ENCODE measurements at regions not wholly inside any gene's neighbourhood (a gene's known extent, or its start where the extent isn't known, plus 50 kb on each side); places are given as distances from the start of the nearest gene placed in this dataset.

DNA sequence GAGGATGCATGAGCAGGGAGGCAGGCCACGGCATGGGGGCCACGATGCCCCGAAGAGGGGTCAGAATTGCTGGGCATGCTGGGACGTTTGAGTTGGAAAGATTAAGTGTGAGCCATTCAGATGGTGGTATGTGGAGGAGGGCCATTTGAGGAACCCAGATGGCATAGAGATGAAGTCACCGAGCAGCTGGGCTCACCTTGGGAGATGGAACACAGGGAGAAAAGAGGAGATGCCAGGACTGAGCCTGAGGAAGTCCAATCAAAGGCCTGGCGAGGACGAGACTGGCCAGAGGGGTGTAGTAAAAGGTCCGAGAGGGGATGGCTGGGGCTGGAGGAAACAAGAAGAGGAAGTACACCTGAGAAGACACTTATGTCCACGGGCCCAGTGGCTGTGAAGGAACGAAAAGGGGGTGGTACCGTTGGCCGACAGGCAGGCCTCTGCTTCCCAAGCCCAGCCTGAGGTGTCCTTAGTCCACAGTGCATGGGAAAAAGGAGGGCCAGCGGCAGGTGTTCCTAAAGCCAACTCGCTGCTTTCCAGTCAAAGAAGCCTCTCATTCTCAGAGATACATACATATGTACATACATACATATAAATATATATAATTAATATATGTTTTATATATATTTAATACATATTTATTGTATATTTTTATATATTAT lies 54.6 kb upstream of the CLCN4 start:
- Histone ChIP-seq H3K27me3 (ENCODE audit: control insufficient read depth, insufficient read depth, low read length) (no peaks in the 10 kb centered on the region), H3K9ac (no peak overlapping the region), H2AFZ (no peak overlapping the region), H3K4me3 (ENCODE audit: low read depth, low read length) (no peak overlapping the region), H3K79me2 (no peaks in the 10 kb centered on the region), H3K9me3 (ENCODE audit: control insufficient read depth, low read length) (no peaks in the 10 kb centered on the region), H3K27ac (no peak overlapping the region), H3K36me3 (ENCODE audit: control insufficient read depth, insufficient read depth, low read length) (no peaks in the 10 kb centered on the region), H3K4me2 (ENCODE audit: low read length) (no peak overlapping the region), H3K4me1 (no peaks in the 10 kb centered on the region)
- TF ChIP-seq, protein P1, sequence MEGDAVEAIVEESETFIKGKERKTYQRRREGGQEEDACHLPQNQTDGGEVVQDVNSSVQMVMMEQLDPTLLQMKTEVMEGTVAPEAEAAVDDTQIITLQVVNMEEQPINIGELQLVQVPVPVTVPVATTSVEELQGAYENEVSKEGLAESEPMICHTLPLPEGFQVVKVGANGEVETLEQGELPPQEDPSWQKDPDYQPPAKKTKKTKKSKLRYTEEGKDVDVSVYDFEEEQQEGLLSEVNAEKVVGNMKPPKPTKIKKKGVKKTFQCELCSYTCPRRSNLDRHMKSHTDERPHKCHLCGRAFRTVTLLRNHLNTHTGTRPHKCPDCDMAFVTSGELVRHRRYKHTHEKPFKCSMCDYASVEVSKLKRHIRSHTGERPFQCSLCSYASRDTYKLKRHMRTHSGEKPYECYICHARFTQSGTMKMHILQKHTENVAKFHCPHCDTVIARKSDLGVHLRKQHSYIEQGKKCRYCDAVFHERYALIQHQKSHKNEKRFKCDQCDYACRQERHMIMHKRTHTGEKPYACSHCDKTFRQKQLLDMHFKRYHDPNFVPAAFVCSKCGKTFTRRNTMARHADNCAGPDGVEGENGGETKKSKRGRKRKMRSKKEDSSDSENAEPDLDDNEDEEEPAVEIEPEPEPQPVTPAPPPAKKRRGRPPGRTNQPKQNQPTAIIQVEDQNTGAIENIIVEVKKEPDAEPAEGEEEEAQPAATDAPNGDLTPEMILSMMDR (IDR thresholded peaks at IDR 0.05) = no peak

DNA sequence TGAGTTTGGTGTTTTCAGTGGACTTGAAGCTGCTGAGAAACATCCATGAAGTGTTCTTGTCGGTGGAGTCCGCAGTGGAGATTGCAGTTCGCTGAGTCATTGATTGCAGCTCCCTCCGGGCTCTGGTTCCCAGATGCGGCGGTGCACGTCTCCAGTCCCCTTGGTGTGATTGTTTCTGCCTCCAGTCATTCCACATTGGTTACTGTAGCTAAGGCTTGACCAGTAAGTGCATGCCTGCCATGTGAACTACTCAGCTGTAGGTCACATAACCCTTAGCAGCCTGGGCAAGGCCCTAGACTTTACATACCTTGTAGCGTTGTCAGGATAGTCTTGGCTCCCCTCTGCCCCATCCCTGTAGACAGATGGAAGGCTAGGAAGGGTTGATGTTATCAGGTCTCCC lies 53.8 kb upstream of the CLCN4 start:
- Histone ChIP-seq H3K79me2 (no peaks in the 10 kb centered on the region), H3K4me3 (ENCODE audit: low read depth, low read length) (no peak overlapping the region), H3K36me3 (ENCODE audit: control insufficient read depth, insufficient read depth, low read length) (no peaks in the 10 kb centered on the region), H3K9ac (no peak overlapping the region), H2AFZ (no peak overlapping the region), H3K9me3 (ENCODE audit: control insufficient read depth, low read length) (no peaks in the 10 kb centered on the region), H3K4me1 (no peaks in the 10 kb centered on the region), H3K4me2 (ENCODE audit: low read length) (no peak overlapping the region), H3K27me3 (ENCODE audit: control insufficient read depth, insufficient read depth, low read length) (no peaks in the 10 kb centered on the region), H3K27ac (no peak overlapping the region)
- TF ChIP-seq, protein P1 (IDR thresholded peaks at IDR 0.05) = no peak

DNA sequence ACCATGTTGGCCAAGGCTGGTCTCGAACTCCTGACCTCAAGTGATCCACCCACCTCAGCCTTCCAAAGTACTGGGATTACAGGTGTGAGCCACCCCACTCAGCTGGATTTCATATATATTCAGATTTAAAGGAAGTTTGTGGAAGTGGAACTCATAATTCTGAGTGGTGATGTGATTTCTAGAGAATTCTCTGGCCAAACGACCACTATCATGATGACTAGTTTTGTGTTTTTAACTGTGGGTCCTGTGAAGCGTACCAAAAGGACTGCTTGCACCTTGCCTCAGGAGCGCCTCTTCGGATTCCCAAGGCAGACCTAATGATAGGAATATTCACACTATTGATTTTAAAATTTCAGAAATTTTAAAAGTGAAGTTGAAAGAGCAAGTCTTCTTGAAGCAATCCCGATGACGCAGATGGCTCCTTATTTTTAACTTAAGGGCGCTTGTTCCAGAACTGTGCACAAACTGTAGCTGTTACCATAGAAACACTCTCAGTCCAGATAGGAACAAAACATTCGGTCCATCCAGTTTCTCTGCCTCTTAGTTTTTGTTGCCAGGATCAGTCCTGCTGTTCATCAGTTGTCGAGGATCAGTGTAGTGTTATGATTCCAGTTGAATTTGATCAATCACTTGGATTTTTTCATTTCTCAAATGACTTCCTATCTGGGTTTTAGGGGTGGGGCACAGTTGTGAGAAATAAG lies 51.7 kb upstream of the CLCN4 start:
- no peaks in the 10 kb centered on the region for H3K9me3 ChIP-seq (ENCODE audit: control insufficient read depth, low read length)
- H2AFZ ChIP-seq = no peak overlapping the region
- no peaks in the 10 kb centered on the region for H3K79me2 ChIP-seq
- no peak overlapping the region for H3K4me3 ChIP-seq (ENCODE audit: low read depth, low read length)
- H3K27me3 ChIP-seq (ENCODE audit: control insufficient read depth, insufficient read depth, low read length) = no peaks in the 10 kb centered on the region
- H3K4me1 ChIP-seq = no peaks in the 10 kb centered on the region
- H3K36me3 ChIP-seq (ENCODE audit: control insufficient read depth, insufficient read depth, low read length) = no peaks in the 10 kb centered on the region
- H3K4me2 ChIP-seq (ENCODE audit: low read length) = no peak overlapping the region
- H3K27ac ChIP-seq = no peak overlapping the region
- TF ChIP-seq, protein P1 (IDR thresholded peaks at IDR 0.05) = no peak
- H3K9ac ChIP-seq = no peak overlapping the region

DNA sequence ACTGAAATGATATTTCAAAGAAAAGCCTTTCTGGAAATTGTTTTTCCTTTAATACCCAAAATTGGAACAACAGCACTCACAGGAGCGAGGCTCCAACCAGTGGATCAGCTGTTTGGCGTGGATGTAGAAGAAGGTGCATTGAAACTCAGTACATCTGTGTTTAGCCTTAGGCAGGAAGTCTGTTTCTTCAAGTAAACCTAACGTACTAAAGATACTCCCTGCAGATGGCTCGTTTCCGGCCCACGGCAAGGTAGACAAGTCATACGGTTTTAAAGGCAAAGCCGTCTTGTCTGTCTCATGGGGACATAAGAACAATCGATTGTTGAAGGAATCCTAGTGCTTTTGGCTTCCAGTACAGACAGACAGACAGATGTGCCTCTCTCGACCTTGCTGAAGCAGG lies 50.0 kb upstream of the CLCN4 start:
- Histone ChIP-seq H3K27ac (no peak overlapping the region), H3K36me3 (ENCODE audit: control insufficient read depth, insufficient read depth, low read length) (no peaks in the 10 kb centered on the region), H3K79me2 (no peaks in the 10 kb centered on the region), H3K4me1 (no peaks in the 10 kb centered on the region), H3K4me3 (ENCODE audit: low read depth, low read length) (no peak overlapping the region), H3K9ac (no peak overlapping the region), H3K4me2 (ENCODE audit: low read length) (no peak overlapping the region), H3K9me3 (ENCODE audit: control insufficient read depth, low read length) (no peaks in the 10 kb centered on the region), H3K27me3 (ENCODE audit: control insufficient read depth, insufficient read depth, low read length) (no peaks in the 10 kb centered on the region), H2AFZ (no peak overlapping the region)
- TF ChIP-seq, protein P1 (IDR thresholded peaks at IDR 0.05) = no peak
